ENCODE measurements at regions not wholly inside any gene's neighbourhood (a gene's known extent, or its start where the extent isn't known, plus 50 kb on each side); places are given as distances from the start of the nearest gene placed in this dataset.
A peak's percentile ranks its signal among the peaks of the same experiment; 100 is the strongest.

- no peaks in the 10 kb centered on the region for H3F3A ChIP-seq (ENCODE audit: insufficient read depth, low read length, poor library complexity, severe bottlenecking)
- H3K9me3 ChIP-seq (ENCODE audit: low read length), result no peaks in the 10 kb centered on the region
- H3K27ac ChIP-seq (ENCODE audit: low read length), result no peak overlapping the region
- H3K4me3 ChIP-seq (ENCODE audit: low read length), result no peak overlapping the region
- H3K9me2 ChIP-seq (ENCODE audit: insufficient read depth, low read length), result no peaks in the 10 kb centered on the region
- H3K36me3 ChIP-seq (ENCODE audit: insufficient read depth, low read length), result no peaks in the 10 kb centered on the region
- TF ChIP-seq EP300 (conservative IDR thresholded peaks at IDR 0.05; ENCODE audit: poor library complexity, severe bottlenecking) (no peak), TAF1 (IDR thresholded peaks at IDR 0.05; ENCODE audit: low read depth) (no peak), CTCF (IDR thresholded peaks at IDR 0.05; ENCODE audit: poor library complexity, severe bottlenecking) (peak; percentile 42), MXI1 (conservative IDR thresholded peaks at IDR 0.05; ENCODE audit: poor library complexity, severe bottlenecking) (no peak), EZH2 (IDR thresholded peaks at IDR 0.05; ENCODE audit: borderline replicate concordance, insufficient read depth, low read length, poor library complexity, severe bottlenecking) (no peak), SMC3 (conservative IDR thresholded peaks at IDR 0.05; ENCODE audit: poor library complexity) (peak; percentile 35), REST (IDR thresholded peaks at IDR 0.05; ENCODE audit: borderline replicate concordance) (no peak), POLR2AphosphoS5 (IDR thresholded peaks at IDR 0.05) (no peak), RAD21 (conservative IDR thresholded peaks at IDR 0.05) (peak; percentile 56)
- no peaks in the 10 kb centered on the region for H4K20me1 ChIP-seq (ENCODE audit: insufficient read depth)
- no peaks in the 10 kb centered on the region for H3K79me2 ChIP-seq (replicated peaks; ENCODE audit: insufficient read depth, low read length)
- no peak overlapping the region for H3K4me2 ChIP-seq (ENCODE audit: low read length)
- no peaks in the 10 kb centered on the region for H3K27me3 ChIP-seq (ENCODE audit: insufficient read depth, low read depth, low read length)
- no peak overlapping the region for H2AFZ ChIP-seq (ENCODE audit: low read depth, low read length)
- H3K9ac ChIP-seq (ENCODE audit: low read length), result no peak overlapping the region
These were observed 195.5 kb upstream of the NLGN4Y start for GRCh38 chrY:14328677-14329345.

GRCh38 chrY:14330362-14330761, 194.0 kb upstream of the NLGN4Y start:
- no peak for TF ChIP-seq EP300 (conservative IDR thresholded peaks at IDR 0.05; ENCODE audit: poor library complexity, severe bottlenecking)
- no peak for TF ChIP-seq CTCF (IDR thresholded peaks at IDR 0.05; ENCODE audit: poor library complexity, severe bottlenecking)
- no peak for TF ChIP-seq POLR2AphosphoS5 (IDR thresholded peaks at IDR 0.05)
- TF ChIP-seq REST (IDR thresholded peaks at IDR 0.05; ENCODE audit: borderline replicate concordance), result no peak
- no peak for TF ChIP-seq RAD21 (conservative IDR thresholded peaks at IDR 0.05)
- TF ChIP-seq MXI1 (conservative IDR thresholded peaks at IDR 0.05; ENCODE audit: poor library complexity, severe bottlenecking), result no peak
- TF ChIP-seq TAF1 (IDR thresholded peaks at IDR 0.05; ENCODE audit: low read depth), result no peak
- no peak for TF ChIP-seq EZH2 (IDR thresholded peaks at IDR 0.05; ENCODE audit: borderline replicate concordance, insufficient read depth, low read length, poor library complexity, severe bottlenecking)
- TF ChIP-seq SMC3 (conservative IDR thresholded peaks at IDR 0.05; ENCODE audit: poor library complexity), result no peak
- no peak overlapping the region for H3K9ac ChIP-seq (ENCODE audit: low read length)

More at GRCh38 chrY:14330362-14330761, 194.0 kb upstream of the NLGN4Y start:
- Histone ChIP-seq H2AFZ (ENCODE audit: low read depth, low read length) (no peak overlapping the region), H3K79me2 (replicated peaks; ENCODE audit: insufficient read depth, low read length) (no peaks in the 10 kb centered on the region), H3K9me2 (ENCODE audit: insufficient read depth, low read length) (no peaks in the 10 kb centered on the region), H4K20me1 (ENCODE audit: insufficient read depth) (no peaks in the 10 kb centered on the region), H3F3A (ENCODE audit: insufficient read depth, low read length, poor library complexity, severe bottlenecking) (no peaks in the 10 kb centered on the region), H3K27ac (ENCODE audit: low read length) (no peak overlapping the region), H3K4me2 (ENCODE audit: low read length) (no peak overlapping the region), H3K9me3 (ENCODE audit: low read length) (no peaks in the 10 kb centered on the region), H3K27me3 (ENCODE audit: insufficient read depth, low read depth, low read length) (no peaks in the 10 kb centered on the region), H3K36me3 (ENCODE audit: insufficient read depth, low read length) (no peaks in the 10 kb centered on the region), H3K4me3 (ENCODE audit: low read length) (no peak overlapping the region)

All from neural cell (in vitro differentiated cells).